ENCODE measurements at regions not wholly inside any gene's neighbourhood (a gene's known extent, or its start where the extent isn't known, plus 50 kb on each side); places are given as distances from the start of the nearest gene placed in this dataset.

DNA sequence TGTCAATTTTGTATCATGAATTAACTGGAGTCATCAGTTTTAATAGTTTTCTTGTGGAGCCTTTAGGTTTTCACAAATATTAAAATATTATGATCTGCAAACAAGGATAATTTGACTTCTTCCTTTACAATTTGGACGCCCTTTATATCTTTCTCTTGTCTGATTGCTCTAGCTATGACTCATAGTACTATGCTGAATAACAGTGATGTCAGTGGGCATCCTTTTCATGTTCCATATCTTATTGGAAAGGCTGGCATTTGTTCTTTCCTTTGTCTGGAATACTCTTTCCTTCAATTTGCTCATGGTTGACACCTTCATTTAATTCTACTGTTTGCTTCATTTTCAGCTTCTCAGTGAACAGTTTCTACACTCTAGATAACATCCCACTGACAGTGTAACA lies 1129.3 kb downstream of the SLITRK5 start:
- TF ChIP-seq CTCF (IDR thresholded peaks at IDR 0.05) = no peak
- TF ChIP-seq EP300 (IDR thresholded peaks at IDR 0.05) = no peak
- TF ChIP-seq POLR2A (IDR thresholded peaks at IDR 0.05) = no peak

Measured in ovary (tissue), 3 donors.